ENCODE measurements at regions not wholly inside any gene's neighbourhood (a gene's known extent, or its start where the extent isn't known, plus 50 kb on each side); places are given as distances from the start of the nearest gene placed in this dataset.
"Not testable (repeated sequence)": the region's sequence is repeated elsewhere in the genome, so short reads cannot be mapped to it uniquely, and the experiment has no call there.

- no peak for DNase-seq (ENCODE audit: low spot score)
Measured at GRCh38 chr4:129675036-129675435, 579.1 kb downstream of the C4orf33 start.

DNA sequence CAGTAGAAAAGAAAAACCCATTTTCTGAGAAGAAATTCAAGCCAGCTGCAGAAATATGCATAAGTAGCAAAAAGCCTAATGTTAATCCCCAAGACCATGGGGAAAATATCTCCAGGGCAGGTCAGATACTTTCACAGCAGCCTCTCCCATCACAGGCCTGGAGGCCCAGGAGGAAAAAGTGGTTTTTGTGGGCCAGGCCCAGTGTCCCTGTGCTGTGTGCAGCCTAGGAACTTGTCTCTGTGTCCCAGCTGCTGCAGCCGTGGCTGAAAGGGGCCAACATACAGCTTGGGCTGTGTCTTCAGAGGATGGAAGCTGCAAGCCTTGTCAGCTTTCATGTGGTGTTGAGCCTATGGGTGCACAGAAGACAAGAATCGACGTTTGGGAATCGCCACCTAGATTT, 581.0 kb downstream of the C4orf33 start:
- no peak for DNase-seq (ENCODE audit: low spot score)

GRCh38 chr4:129682586-129682985, 586.6 kb downstream of the C4orf33 start:
- DNase-seq (ENCODE audit: low spot score), result no peak

GRCh38 chr4:129707949-129708348, 612.0 kb downstream of the C4orf33 start:
- no peak for DNase-seq (ENCODE audit: low spot score)

DNA sequence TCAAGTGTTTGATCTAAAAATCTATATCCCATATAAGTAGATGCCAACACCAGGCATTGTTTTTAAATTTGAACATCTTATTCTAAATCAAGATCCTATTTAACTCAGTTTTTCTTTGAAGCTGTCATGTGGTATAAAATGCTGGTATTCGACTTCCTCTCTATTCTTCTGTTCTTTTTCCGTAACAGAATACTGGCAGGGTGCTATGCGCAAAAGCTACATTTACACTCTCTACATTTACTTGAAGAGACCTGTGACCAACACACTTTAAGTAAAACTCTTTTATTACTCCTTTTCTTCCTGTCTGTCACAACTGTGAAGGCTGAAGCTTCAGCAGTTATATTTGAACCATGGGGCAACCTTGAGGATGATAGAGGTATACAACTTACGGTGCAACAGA, 612.8 kb downstream of the C4orf33 start:
- no peak for DNase-seq (ENCODE audit: low spot score)

DNA sequence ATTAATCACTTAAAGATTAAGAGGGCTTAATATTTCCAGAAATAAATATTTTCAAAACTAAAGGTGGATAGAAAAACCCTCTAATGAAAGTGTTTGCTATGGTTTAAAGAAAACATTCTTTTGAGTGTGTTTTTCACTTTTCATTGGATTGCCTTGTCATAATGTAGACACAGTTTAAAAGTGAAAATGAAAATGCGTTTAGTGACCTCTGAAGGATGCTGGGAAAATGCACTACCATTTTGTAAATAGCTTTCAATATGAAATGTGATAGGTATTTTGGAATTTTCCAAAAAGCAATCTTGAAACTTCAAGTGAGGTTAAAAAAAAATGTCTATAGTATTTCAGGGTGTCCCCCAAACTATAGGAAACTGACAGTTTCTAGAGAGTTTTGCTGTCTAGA, 642.2 kb downstream of the C4orf33 start:
- no peak for DNase-seq (ENCODE audit: low spot score)

- peak; percentile 20 for DNase-seq (ENCODE audit: low spot score)
Measured at GRCh38 chr4:129747756-129748155, 651.8 kb downstream of the C4orf33 start.

DNA sequence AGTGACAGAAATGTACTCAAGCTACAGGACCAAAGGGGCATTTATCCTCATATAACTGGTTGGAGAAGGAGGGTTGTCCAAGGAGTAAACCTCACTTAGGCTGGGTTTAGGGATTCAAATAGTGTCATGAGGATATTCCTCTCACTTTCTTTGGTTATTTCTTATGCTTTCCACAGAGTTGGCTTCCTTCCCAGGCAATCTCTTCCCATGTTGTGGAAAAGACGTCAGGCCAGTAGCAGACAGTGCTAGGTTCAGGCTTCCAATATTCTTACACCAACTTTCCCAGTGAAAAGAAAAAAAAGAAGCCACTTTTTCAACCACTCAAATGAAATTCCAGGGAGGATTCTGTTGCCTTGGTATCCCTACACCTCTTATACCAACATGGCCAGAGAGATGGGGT, 653.0 kb downstream of the C4orf33 start:
- peak; percentile 3 for DNase-seq (ENCODE audit: low spot score)

DNA sequence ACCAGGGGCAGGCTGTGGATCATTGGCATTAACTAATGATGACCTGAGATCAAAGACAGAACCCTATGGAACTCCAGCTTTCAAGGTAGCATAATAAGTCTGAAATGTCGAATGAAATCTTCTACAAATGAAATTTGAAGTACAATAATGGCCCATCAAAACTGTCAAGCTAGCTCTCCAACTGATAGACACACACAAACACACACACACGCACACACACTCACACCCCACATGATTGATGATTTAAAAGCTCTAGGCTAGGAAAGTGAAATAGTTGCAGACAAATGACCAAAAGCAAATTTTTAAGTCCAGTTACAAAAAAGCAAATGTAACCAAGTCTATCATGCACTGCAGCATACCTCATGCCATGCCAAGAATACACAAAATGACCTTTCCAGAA, 655.7 kb downstream of the C4orf33 start:
- DNase-seq (ENCODE audit: low spot score), result no peak

- no peak for DNase-seq (ENCODE audit: low spot score)
Measured at GRCh38 chr4:129783596-129783995, 687.6 kb downstream of the C4orf33 start.

GRCh38 chr4:129788486-129788885, 692.5 kb downstream of the C4orf33 start:
- DNase-seq (ENCODE audit: low spot score), result no peak

DNA sequence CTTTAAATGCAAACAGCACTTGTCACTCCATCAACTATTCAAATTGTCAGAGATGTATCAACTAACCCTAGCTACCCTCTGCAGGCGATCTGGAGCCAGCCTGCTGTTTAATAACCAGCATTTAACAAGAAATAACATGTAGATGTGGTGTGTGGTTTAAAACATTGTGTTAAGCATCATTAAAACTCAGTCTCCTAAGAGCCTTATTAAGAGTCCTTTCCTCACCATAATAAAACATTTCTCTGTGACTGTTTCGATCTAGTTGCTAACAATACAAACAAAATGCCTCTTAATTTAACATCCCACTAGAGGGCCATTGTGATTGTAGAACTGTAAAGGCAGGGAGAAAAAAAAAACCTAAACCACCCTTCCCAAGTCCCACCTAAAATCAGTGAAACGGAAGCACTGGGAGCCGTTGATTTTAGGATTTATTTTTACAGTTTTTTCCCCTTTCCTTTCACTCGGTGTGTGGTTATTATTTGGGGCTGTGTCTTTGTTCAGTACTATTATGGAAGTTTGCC, 708.6 kb downstream of the C4orf33 start:
- DNase-seq (ENCODE audit: low spot score), result no peak

DNA sequence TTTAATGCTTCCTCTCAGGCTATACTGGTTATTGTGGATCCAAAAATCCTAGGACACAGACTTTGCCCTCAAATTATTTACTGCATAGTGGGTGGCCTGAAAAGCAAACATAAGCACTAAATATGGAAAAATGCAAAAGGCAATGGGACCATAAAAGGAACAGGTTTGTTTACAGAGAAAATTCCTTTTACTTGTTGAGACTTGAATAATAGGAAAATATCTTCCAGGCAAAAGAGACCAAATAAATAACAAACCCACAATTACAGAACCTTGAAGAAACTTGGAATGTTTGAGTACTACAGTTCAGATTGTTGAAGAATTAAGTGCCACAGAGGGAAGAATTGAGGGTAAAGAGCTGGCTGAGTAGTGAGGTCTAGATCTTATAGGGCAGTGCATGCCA, 711.0 kb downstream of the C4orf33 start:
- no peak for DNase-seq (ENCODE audit: low spot score)

GRCh38 chr4:129808242-129808641, 712.3 kb downstream of the C4orf33 start:
- DNase-seq (ENCODE audit: low spot score), result no peak

DNA sequence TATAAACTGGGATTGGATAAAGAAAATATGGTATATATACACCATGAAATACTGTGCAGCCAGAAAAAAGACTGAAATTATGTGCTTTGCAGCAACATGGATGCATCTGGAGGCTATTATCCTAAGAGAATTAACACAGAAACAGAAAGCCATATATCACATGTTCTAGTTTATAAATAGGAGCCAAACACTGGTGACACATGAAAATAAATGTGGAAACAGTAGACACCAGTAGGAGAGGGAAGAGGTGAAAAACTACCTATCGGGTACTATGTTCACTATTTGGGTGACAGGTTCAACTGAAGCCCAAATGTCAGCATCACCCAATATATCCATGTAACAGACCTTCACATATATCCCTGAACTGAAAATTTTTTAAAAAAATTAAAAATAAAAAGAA, 725.1 kb downstream of the C4orf33 start:
- DNase-seq (ENCODE audit: low spot score), result no peak

DNA sequence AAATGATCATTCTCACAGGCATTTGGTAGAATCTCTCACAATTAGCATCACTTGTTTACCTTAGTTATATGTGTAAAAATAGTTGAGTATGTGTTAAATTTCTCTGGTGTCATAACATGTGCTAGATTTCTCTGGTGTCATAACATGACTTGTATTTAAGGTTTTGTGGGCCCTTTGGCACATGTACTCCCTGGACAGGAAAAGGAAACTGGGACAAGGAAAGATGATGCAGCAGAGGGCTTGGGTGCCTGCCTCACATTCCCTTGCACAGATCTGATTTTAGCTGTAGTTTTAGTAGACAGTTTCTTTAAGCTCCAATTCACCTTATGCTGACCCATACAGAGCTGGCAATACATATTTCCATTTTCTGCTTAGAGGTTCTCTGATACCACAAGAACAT, 726.0 kb downstream of the C4orf33 start:
- no peak for DNase-seq (ENCODE audit: low spot score)

GRCh38 chr4:129822701-129823100, 726.7 kb downstream of the C4orf33 start:
- no peak for DNase-seq (ENCODE audit: low spot score)

DNA sequence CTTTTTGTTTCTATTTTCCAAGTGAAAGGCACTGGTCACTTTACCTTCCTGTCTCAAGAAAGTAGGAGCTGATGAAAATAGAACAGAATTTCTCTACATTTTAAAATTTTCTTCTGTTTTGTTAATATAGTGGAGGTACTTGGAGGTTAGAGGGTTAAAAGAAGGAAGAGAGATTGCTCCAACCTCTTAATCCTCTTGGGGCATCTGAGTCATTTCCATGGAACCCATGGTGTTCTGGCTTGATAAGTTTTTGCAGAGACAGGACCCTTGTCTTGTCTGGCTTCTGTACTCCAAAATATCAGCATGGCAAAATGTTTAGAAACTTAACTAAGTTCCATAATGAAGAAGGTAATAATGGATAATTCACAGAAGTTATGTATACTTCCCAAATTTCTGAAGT, 727.2 kb downstream of the C4orf33 start:
- DNase-seq (ENCODE audit: low spot score), result no peak

GRCh38 chr4:129829373-129829772, 733.4 kb downstream of the C4orf33 start:
- no peak for DNase-seq (ENCODE audit: low spot score)

- no peak for DNase-seq (ENCODE audit: low spot score)
Measured at GRCh38 chr4:129839687-129840086, 743.7 kb downstream of the C4orf33 start.

DNA sequence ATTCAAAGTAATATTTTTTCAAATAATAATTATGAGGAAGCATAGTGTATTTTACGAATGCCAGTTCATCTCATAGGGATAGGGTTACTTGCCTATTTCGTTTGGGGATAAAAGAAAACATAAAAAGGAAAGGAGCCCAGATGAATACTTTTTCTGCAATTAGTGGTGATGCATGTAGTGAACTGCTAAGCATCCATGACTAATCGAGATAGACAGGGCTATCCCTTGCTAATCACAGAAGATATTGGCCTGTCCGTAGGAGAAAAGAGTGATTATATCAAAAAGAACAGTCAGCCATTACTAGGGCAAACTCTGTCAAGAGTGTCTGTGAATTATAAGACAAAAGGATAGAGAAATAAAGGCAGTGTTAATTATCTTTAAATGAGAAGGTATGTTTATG, 746.1 kb downstream of the C4orf33 start:
- no peak for DNase-seq (ENCODE audit: low spot score)

- DNase-seq (ENCODE audit: low spot score), result no peak
Measured at GRCh38 chr4:129852434-129852833, 756.5 kb downstream of the C4orf33 start.

DNA sequence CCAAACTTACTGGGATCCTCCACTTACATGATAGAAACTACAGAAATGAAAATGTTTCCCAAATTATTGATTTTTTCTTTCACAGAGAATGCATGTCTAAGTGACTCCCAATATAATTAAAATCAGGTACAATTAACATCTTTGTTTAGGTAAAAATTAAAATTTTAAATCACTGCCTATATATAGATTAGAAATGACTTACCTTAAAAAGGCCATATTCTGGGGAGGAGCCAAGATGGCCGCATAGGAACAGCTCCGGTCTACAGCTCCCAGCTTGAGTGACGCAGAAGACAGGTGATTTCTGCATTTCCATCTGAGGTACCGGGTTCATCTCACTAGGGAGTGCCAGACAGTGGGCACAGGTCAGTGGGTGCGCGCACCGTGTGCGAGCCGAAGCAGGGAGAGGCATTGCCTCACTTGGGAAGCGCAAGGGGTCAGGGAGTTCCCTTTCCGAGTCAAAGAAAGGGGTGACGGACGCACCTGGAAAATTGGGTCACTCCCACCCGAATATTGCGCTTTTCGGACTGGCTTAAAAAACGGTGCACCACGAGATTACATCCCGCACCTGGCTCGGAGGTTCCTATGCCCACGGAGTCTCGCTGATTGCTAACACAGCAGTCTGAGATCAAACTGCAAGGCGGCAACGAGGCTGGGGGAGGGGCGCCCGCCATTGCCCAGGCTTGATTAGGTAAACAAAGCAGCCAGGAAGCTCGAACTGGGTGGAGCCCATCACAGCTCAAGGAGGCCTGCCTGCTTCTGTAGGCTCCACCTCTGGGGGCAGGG, 757.9 kb downstream of the C4orf33 start:
- DNase-seq (ENCODE audit: low spot score), result not testable (repeated sequence)

GRCh38 chr4:129862461-129862860, 766.5 kb downstream of the C4orf33 start:
- DNase-seq (ENCODE audit: low spot score), result no peak

Measured in umbilical cord (tissue), 1 donor.